ENCODE measurements at regions not wholly inside any gene's neighbourhood (a gene's known extent, or its start where the extent isn't known, plus 50 kb on each side); places are given as distances from the start of the nearest gene placed in this dataset.
"Not testable (repeated sequence)": the region's sequence is repeated elsewhere in the genome, so short reads cannot be mapped to it uniquely, and the experiment has no call there.

DNA sequence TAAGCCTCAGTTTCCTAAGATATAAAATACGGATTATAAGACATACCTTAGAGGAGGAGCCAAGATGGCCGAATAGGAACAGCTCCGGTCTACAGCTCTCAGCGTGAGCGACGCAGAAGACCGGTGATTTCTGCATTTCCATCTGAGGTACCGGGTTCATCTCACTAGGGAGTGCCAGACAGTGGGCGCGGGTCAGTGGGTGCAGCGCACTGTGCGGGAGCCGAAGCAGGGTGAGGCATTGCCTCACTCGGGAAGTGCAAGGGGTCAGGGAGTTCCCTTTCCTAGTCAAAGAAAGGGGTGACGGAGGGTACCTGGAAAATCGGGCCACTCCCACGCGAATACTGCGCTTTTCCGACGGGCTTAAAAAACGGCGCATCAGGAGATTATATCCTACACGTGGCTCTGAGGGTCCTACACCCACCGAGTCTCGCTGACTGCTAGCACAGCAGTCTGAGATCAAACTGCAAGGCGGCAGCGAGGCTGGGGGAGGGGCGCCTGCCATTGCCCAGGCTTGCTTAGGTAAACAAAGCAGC lies 1877.1 kb upstream of the C9orf72 start:
- DNase-seq, result not testable (repeated sequence)

DNA sequence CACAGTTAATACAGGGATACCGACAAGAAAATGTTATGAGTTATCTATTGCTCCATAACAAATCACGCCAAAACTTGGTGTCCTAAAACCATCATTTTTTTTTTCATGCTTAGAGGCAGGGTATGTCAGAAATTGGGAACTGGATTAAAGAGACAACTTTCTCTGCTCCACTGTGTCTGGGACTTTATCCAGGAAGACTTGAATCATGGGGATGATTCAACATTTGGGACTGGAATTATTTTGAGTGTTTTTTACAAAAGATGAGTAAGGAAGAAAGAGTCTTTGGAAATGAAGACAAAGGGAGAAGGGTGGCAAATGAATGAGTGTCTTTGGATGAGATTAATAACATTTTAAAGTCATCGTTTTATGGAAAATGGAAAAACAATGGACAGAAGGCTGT lies 1883.7 kb upstream of the C9orf72 start:
- no peak for DNase-seq

DNA sequence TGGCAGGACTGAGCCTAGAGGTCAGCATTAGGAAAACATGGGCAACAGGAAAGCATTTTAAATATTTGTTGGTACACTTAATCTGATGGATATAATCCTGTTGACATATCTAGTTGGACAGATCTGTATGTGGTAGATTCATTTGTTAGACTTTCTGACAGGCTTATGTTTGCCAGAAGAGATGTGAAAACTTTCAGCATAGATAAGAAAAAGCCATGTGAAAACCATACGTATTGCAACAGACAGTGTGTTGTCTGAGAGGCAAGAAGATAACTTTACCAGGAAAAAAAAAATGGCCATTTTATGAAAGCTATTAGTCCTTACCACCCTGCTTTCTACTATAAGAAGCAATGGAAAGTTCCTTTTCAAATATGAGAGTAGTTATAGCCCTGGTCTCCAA lies 1902.2 kb upstream of the C9orf72 start:
- DNase-seq, result peak; percentile 62

DNA sequence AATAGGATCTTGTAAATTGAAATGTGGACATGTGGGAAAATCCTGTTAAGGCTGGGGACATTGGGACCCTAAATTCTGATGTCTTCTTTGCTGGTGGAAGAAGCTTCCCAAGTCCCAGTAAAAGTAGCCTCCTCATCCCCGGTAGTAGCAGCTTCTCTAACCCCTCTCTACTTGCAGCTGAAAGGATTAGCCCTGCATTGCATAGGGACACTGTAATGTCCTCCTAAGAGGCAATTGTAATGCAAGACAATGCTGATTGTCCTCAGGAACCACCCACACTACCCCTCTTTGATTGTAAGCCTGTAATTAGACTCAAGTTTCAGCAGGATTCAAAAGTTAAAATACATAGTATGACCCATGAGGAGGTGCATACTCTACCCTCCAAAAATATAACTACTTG lies 1938.4 kb upstream of the C9orf72 start:
- DNase-seq, result no peak

DNA sequence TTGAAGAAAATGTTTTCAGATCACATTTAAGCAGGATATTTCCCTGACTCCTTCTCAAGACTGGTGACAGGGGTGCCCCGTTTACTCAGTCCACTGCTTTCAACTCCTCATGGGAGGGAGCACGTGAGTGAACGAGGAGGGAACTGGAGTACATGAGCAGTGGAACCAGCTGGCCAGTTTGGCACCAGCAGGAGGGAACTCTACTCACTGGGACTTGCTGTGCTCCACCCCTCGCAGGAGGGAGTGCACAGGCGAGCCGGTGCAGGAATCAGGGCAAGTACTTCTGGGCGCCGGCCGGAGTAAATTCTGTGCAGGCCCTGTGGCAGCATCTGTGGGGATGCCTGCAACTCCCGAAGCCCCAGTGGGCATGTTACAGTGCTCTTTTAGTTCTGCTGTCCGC lies 1941.1 kb upstream of the C9orf72 start:
- DNase-seq, result no peak

DNA sequence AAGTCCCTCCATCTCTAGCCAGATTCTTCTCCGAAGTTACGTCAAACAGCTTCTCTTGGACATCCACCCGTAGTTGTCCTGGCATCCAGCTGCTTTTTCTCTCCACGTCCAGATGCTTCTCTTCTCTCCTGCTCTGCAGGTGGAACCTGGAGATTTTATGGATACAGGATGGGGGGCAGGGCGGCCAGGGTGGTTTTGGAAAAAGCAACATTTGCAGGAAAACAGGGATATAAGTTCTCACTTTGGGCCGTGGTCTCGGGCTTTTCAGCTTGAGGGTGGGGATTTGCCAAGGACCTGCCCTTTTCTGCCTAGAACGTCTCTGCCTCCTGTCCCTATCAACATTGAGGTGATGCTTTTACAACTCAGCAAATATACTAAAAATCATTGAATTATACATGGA lies 1941.6 kb upstream of the C9orf72 start:
- DNase-seq, result no peak

DNA sequence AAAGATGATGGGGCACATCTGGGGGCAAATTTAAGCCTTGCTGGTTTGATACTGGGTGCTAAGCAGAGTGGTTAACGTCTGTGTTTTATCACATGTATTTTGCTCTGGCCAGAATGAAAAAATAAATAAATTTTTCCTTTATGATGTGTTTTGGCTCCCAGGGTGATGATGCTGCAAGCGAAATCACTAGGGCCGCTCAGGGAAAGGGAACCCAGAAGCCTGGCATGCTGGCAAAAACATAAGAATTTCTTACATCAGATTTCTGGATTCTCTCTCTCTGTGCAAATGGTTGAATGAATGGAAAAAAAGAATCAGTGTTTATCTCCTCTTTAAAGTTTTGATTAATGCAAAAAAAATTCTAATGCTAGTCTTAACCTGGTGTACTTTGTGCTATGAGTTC lies 1975.2 kb upstream of the C9orf72 start:
- DNase-seq, result no peak

DNA sequence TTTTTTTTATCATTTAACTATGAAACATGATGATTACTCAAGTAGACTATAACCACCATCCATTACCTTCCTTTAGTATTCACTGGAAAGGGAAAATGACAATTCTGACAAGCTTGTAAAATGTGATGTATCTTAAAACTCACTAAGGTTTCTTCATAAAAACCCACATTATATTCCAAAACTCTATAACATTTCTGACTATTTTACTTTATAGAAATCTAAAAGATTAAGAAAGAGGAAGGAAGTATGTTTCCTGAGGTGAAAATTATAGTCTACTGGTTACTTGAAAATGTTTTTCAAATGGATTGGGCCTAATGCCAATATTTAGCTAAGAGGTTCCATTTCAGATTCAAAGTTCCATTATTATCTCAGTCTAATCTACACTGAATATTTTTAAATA lies 1982.2 kb upstream of the C9orf72 start:
- peak; percentile 11 for DNase-seq

DNA sequence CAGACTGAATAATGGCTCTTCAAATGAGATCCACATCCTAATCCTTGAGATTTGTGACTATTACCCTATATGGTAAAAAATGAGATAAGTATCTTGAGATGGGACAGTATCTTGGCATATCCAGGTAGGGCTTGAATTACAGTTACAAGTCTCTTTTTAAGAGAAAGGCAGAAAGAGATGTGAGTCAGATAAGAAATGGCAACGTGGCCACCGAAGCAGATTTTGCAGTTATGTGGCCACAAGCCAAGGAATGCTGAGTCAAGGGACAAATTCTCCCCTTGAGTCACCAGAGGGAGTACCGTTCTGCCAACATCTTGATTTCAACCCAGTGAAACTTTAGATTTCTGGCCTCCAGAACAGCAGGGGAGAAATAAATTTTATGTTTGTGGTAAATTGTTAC lies 1983.0 kb upstream of the C9orf72 start:
- DNase-seq, result peak; percentile 23

DNA sequence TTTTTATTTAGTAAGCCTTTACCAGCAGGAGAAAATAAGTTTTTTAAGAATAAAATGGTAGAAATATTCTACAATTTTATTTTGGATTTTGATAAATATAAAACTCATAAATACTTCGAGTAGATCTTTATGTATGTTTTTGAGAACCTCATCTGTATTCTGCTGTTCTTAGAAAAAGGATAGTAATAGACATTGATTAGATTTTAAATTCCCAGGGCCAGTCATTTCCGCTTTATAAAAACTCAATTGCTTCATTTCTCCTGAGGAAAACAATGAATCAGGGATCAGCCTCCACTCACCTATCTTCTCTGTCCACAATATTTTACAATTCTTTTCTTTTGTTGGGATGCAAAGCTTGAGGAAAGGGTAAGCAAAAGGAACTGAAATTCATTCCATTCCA lies 1983.5 kb upstream of the C9orf72 start:
- DNase-seq, result no peak

DNA sequence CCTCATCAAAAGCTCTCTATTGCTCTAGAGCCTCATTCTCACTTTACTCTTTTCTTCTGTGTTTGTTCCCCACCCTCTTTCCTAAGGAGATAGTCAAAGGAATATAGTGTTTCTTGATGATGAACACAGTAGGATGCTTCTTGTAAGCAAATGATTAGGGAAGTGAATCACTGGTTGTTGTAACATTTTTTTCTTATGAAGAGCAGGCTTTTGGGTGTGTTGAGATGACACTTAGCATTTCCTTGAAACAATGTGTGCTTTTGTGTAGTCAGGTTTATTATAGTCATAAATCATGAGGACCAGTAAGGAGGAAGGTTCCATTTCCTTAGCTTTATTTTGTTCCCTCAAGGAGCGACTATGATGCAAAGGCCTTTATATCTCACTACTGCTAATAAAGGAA lies 1991.3 kb upstream of the C9orf72 start:
- no peak for DNase-seq

DNA sequence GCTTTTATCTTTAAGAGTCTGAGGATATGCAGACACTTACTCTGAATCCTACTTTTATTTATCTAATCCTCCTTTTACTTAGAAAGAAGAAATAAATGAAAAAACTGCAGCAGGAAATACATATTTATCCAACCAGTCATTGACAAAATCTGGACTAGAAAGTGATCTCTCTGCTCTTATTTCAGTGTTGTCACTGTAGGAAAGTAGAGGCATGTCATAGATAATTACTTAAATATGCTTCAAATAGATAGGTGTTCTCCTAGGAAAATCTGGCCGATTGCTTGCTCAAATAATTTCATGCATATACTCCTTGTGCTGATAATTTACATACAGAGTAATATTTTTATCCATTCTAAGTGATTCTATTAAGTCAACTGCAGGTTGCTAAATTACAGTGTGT lies 2001.9 kb upstream of the C9orf72 start:
- DNase-seq, result no peak

DNA sequence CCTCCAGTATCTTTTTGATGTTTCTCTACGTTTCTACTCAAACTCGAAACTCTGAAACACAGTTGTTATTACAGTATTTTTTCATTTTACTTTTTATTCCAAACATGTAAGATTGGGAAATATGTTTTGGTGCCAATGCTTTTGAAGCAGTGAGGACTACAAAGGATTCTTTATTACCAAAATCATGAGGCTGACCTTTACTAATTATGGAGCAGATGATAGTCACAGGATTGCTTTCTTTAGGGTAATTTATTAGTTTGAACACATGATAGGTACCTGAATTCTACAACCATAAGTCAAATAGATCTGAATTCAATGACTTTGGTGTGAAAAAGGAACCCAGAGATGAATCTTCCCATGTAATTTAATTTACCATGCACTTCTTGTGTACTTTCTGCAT lies 2015.1 kb upstream of the C9orf72 start:
- no peak for DNase-seq

DNA sequence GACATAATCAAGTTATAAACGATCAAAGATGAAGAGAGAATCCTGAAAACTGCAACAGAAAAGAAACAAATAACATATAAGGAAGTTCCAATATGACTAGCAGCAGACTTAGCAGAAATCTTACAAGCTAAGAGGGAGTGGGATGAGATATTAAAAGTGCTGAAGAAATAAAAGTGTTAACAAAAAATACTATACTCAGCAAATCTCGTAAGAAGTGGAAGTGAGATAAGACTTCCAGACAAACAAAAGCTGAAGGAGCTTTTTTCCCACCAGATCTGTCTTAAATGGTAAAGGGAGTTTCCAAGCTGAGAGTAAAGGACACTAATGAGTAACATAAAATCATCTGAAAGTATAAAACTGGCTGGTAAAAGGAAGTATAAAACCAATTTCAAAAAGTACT lies 2036.0 kb upstream of the C9orf72 start:
- no peak for DNase-seq

DNA sequence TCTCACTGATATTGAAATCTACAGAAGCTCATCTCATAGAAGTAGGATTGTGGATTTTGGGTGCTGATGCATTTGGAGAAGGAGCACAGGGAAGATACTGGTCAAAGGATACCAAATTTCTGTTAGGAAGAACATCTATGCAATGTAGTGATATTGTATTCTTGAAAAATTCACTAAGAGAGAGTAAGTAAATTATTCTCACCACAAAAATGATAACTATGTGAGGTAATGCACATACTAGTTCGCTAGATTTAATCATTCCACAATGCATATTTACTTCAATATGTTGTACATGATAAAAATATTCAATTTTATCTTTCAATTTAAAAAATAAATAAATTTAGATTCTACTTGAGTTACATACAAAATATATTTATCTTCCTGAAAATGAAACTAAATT lies 2040.5 kb upstream of the C9orf72 start:
- no peak for DNase-seq

DNA sequence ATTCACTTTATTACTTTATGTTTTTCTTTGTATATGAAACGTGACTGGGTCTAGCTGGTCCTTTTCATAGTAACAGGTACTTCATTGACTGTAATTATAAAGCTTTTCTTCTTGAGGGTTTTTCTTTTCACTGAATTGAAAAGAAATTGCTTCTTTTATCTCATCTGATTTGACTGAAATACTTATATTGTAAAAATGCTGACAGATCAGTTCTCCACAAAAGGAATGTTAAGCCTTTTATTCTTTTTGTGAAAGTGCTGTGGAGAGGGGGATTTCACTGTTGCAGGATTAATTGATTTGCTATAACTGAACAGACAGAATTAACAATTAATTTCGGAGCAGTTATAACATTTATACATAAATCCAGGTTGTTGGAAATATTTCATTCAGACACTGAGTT lies 2043.6 kb upstream of the C9orf72 start:
- no peak for DNase-seq

DNA sequence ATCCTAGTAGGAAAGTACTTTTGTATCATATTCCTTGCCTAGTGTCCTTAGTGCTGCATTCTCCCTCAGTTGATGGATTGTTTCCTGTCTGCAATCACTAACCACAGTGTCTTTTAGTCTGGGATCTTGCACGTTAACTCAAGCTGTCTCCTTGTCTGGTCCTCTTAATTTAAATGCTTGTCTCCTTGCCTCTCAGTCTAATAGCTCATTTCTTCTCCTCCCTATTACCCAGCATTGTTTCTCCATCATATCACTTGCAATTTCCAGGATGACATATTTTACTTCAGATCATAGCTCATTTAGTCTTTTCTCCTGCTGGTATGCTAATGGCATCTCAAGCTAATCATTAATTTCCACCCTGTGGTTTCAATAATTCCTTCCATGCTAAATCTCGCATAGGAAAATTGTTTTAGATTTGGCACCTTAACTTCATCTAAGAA lies 2052.0 kb upstream of the C9orf72 start:
- DNase-seq, result no peak

DNA sequence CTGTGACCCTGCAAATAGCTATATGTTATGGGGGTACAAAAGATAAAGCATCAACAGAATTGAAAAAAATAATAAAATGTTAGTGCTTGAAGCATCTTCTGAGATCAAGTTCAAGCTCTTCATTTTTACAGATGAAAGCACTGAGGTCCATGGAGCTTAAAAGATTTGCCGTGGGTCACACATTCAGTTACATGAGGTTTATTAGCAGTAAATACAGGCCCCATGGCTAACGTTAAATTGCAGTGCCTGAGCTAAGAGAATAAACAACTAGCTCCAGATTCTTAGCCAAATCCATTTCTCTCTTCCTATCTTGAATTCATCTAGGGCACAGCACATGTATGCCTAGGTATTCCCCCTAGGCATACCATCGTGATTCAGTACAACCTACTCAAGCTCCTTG lies 2052.7 kb upstream of the C9orf72 start:
- no peak for DNase-seq

DNA sequence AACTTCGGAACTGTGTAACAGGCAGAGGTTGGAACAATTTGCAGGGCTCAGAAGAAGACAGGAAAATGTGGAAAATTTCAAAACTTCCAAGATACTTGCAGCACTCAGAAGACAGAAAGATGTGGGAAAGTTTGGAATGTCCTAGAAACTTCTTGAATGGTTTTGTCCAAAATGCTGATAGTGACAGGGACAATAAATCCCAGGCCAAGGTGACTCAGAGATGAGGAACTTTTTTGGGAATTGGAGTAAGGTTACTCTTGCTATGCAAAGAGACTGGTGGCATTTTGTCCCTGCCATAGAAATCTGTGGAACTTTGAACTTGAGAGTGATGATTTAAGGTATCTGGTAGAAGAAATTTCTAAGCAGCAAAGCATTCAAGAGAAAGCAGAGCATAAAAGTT lies 2055.6 kb upstream of the C9orf72 start:
- not testable (repeated sequence) for DNase-seq

DNA sequence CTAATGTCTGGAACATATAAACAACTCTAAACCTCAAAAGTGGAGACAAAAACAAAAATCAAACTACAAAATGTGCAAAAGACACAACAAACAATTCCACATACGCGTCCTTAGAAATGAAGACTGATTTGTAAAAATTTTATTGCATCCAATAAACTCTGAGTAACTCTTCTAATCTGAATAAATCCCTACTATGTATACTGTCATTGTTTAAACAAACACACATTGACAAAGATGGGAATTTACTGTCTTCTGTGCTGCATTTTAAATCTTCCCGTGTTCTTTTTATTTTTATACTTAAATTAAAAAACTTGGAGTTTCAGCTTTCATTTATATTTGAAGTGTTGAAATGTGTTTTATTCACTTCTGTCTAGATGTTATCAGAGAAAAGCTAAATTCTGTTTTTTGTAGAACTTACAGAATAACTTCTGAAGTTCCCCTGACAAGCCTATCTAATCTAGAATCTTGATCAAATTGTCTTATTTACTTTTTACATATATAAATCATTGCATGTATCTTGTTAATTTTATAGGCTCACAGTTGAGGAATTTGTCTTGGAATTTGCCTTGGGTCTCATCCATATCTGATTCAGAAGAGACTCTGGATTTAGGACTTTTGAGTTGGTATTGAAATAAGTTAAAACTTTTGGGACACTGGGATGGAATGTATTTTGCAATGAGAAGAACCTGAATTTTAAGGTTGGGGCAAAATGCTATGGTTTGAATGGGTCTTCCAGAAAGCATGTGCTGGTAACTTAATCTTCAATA lies 2064.4 kb upstream of the C9orf72 start:
- DNase-seq, result no peak

DNA sequence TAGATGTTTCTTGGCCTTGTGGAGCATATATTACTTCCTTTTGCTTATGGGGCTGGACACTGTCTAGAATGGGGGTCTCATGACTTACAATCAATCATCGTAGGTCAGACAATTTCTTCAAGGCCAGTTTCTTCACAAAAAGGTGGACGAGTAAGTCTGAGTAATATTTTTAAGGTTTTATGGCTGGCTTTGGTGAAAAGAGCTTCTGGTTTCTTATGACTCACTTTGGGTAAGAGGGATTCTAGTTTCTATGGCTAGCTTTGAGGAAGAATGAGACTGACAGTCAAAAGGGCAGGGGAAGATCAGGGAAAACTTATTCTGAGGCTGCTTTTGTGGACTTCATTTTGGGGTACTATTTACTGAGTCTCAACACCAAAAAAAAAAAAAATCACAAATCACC lies 2067.2 kb upstream of the C9orf72 start:
- no peak for DNase-seq

DNA sequence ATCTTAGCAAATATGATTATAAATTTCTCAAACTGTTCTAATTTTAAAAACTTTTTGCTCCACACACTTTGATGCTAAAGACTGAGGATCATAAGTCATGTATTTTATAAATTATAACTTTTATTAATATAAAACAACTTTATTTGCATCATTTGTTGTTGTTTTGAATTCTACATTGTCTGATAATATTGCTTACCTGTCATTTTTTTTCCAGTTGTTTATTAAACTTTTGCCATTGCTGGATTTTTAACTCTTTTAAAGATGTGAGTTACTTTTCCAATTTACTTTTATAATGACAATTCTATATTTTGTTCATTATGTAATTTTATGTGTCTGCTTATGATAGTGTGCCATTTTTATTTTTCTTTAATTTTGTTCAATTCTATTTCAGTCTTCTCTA lies 2071.2 kb upstream of the C9orf72 start:
- DNase-seq, result no peak

DNA sequence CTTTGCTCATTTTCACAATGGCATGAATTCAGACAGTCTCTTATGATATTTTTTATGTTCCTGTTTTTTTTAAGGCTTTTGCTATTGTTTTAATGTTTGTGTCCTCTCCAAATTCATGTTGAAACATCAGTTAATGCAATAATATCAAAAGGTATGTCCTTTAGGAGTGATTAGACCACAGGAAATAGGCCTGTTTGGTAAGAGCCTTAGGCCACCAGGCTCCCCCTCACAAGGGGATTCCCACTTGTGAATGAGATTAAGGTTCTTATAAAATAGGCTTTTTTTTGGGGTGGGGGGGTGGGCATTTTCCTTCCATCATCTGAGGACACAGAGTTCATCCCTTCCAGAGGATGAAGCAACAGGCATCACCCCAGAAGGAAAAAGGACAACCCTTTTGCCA lies 2074.2 kb upstream of the C9orf72 start:
- DNase-seq, result no peak

DNA sequence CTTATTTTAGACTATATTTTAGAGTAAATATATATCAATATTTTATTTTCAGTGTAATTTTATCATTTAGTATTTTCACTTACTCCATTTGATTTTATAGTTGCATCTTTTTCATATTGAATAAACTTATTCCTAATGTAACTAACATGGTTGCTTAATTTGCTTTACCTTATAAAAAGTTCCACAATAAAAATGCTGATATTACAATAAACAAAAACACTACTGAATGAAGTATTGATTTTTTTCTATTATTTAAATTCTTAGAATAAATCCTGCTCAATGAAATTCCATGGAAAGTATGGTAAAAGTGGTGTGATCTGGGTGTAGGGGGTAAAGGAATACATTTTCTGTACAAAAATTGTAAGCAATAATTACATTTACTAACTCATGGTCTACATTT lies 2074.9 kb upstream of the C9orf72 start:
- no peak for DNase-seq

DNA sequence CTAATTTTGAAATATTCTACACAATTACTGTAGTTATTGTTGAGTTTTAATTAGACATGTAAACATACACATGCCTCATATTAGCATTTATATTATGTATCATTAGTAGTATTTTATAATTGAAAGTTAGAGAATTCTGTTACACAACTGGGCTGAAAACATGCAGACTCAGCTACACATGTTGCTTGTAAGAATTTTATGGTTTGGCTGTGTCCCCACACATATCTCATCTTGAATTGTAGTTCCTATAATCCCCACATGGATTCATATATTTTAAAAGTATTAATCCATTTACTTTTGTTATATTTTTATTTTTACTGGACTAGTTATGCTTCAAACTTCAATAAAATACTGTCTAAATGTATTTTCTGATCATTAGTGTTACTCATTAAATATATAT lies 2075.3 kb upstream of the C9orf72 start:
- DNase-seq, result no peak
